NCI-H1694 treated with DMSO at 0.1 percent for 48 hours (cell line): ENCODE measurements at regions not wholly inside any gene's neighbourhood (a gene's known extent, or its start where the extent isn't known, plus 50 kb on each side); places are given as distances from the start of the nearest gene placed in this dataset.
"Not testable (repeated sequence)": the region's sequence is repeated elsewhere in the genome, so short reads cannot be mapped to it uniquely, and the experiment has no call there.

Experiments used
- DNase-seq: peaks from one replicate; lab custom pipeline; 2025; lab: John Stamatoyannopoulos, UW

DNA sequence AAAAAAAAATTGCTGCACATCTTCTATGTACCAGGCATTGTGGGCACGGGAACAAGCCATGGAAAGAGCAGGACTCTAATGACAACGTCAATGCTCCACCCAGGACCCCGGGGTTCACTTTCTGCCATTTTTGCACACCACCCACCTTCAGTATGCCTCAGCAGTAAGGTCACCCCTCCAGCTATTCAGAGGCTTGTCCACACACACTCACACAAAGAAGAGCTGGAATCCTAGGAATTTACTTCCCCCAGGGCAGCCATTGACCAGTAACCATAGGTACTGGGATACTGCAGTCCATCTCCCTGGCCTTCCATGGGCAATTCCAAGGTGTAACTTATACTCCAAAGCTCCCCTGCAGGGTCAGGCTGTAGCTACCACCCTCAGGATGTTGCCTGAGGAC is 170.8 kb downstream of the SUCLG1 start:
- DNase-seq, result no peak

- DNase-seq, result no peak
Observed at GRCh38 chr2:84286878-84287277, 172.2 kb downstream of the SUCLG1 start.

GRCh38 chr2:84285056-84285747 is 173.9 kb downstream of the SUCLG1 start:
- no peak for DNase-seq

- DNase-seq, result no peak
Observed at GRCh38 chr2:84283506-84283905, 175.6 kb downstream of the SUCLG1 start.

GRCh38 chr2:84281510-84281909 is 177.6 kb downstream of the SUCLG1 start:
- no peak for DNase-seq

- DNase-seq, result no peak
Observed at GRCh38 chr2:84280873-84281272, 178.2 kb downstream of the SUCLG1 start.

DNA sequence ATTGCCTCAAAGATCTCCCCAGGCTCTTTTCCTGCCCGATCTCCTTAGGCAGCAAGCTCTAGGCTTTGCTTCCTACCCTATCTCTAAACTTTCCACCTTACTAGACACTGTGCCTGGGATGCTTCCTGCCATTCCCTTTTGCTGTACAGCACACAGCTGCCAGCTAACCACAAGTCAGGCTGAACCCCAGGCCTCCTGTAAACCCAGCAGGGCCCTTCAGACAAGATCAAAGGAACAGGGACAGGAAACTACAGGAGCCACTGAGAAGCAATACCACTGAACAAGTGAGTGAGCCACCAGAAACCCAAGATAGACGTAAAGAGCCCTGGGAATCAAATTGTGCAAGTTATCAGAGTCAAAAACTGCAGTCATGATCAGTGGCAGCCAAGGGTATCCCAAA is 180.7 kb downstream of the SUCLG1 start:
- no peak for DNase-seq

GRCh38 chr2:84276590-84277255 is 182.4 kb downstream of the SUCLG1 start:
- no peak for DNase-seq

DNA sequence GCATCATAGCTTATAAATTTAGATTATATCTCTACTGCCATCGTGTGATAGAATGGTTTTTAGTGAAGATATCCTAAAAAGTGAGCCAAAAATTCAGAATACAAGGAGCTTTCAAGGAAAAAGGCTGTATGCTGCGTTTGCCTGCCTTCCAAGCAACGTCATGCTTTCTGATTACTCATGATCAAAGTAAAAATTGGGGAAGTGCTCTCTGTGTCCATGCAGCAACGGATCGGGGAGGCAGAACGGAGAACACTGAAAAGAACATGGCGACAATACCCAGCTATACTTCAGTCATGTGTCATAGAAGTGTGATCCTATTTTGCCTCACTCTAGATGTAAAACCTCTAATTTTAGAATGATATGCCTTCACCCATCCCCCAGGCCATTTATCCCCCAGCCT is 185.7 kb downstream of the SUCLG1 start:
- DNase-seq, result no peak

GRCh38 chr2:84271977-84272376 is 187.1 kb downstream of the SUCLG1 start:
- no peak for DNase-seq

- peak; percentile 87 for DNase-seq
Observed at GRCh38 chr2:84257831-84258230, 201.2 kb downstream of the SUCLG1 start.

GRCh38 chr2:84251651-84252302 is 207.3 kb downstream of the SUCLG1 start:
- DNase-seq, result no peak

DNA sequence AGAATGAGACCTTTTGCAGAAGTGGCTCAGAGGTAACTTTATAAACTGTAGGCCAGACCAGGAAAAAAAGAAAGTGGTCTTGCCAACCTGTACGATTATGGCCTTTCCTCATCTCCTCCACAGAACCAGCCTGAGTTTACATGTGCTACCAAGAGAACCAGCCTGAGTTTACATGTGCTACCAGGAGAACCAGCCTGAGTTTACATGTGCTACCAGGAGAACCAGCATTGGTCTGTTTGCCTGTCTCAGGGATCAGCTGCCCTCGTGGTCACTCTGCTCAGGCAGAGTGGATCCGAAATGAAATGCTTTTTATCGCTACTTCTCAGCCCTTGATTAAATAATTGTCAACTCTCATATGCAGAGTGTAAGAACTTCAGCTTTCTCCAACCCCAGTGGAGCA is 209.9 kb downstream of the SUCLG1 start:
- no peak for DNase-seq

DNA sequence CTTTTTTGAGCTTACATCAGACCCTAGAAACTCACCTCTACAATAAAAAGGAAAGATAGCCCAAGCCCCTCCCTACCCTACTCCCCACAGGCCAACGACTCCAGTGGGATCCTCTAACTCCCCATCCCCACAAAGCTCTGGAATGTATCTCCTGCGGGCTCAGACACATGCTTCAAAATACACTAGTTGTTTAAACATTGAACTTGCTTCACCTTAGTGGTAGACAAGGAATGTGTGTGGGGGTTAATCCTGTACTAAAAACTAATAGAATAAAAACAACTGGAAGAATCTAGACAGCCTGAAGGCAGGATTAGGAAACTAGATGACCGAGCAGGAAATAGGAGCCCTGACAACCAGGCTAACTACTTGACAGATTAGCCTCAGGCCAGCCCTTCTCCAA is 211.5 kb downstream of the SUCLG1 start:
- no peak for DNase-seq

GRCh38 chr2:84243788-84244733 is 215.0 kb downstream of the SUCLG1 start:
- DNase-seq, result no peak

- DNase-seq, result no peak
Observed at GRCh38 chr2:84238907-84239306, 220.2 kb downstream of the SUCLG1 start.

- no peak for DNase-seq
Observed at GRCh38 chr2:84236288-84236687, 222.8 kb downstream of the SUCLG1 start.

- no peak for DNase-seq
Observed at GRCh38 chr2:84234103-84234502, 225.0 kb downstream of the SUCLG1 start.

GRCh38 chr2:84231478-84231877 is 227.6 kb downstream of the SUCLG1 start:
- DNase-seq, result no peak

DNA sequence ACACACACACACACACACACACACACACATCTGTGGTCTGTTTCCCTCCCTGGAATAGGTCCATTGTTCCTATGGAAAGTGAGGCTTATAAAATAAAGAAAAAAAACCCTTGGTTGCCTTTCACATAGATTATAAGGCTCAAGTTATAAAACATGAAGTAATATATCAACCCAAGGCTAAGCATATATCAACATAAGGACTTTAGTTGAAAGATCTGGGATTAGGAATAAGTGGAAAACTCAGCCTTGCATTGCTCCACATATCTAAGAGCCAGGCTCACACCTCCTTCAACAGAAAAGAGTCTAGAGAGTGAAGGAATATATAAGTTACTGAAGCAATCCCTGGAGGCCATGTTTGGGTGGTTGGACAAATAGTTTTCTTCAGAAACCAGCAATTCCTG is 235.0 kb downstream of the SUCLG1 start:
- no peak for DNase-seq

DNA sequence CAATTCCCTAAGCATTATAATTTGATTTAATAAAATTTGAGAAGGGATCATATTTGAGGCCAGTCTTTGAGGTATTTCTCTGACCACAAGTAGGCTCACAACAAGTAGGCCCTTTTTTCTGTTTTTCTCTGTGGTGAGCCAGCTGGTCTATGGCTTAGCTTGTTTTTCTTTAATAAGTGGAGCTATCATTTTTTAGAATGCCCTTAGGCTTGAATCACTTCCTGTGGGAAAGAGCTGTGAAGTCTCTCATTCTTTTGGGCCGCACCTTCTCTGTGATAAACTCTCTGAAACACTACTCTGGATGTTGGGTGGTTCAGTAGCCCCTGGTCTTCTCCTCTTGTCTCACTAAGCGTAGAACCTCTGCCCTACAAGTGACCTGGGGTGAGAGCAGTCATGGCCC is 235.9 kb downstream of the SUCLG1 start:
- DNase-seq, result no peak

GRCh38 chr2:84221102-84221501 is 238.0 kb downstream of the SUCLG1 start:
- not testable (repeated sequence) for DNase-seq
